Gastroesophageal sphincter (tissue), 4 donors: ENCODE measurements at regions not wholly inside any gene's neighbourhood (a gene's known extent, or its start where the extent isn't known, plus 50 kb on each side); places are given as distances from the start of the nearest gene placed in this dataset.

Source experiments
- ATAC-seq: fragments of 150-250 bp; one replicate; pipeline ENCODE4 v1.9.1; 2016; ENCODE audit warnings: mild to moderate bottlenecking, moderate library complexity
- H3K27ac ChIP-seq, 4 donors: fragments of 200-600 bp; sonication (generic) in 3 of 4; 1 replicate in 3 of 4; 2 replicates in 1 of 4; pipeline ENCODE4 v1.5.1; 2016 to 2019
- H3K27me3 ChIP-seq: fragments of 200-600 bp; sonication (generic); one replicate; pipeline ENCODE4 v1.5.1; 2019
- H3K36me3 ChIP-seq, 2 donors: fragments of 200-600 bp; sonication (generic); one replicate each; pipeline ENCODE4 v1.5.1; 2019; ENCODE audit warnings: control low read depth in 1 of 2
- H3K4me1 ChIP-seq, 3 donors: fragments of 200-600 bp; sonication (generic); 1 replicate in 2 of 3; 2 replicates in 1 of 3; pipeline ENCODE4 v1.5.1; 2016 to 2019; ENCODE audit warnings: control low read depth in 2 of 3
- H3K4me3 ChIP-seq, 2 donors: fragments of 200-600 bp; sonication (generic); one replicate each; pipeline ENCODE4 v1.5.1; 2019; ENCODE audit warnings: mild to moderate bottlenecking in 1 of 2, moderate library complexity in 1 of 2
- H3K9me3 ChIP-seq, 3 donors: fragments of 200-600 bp; sonication (generic); one replicate each; pipeline ENCODE4 v1.5.1; 2017 to 2019; ENCODE audit warnings: control low read depth in 2 of 3
- CTCF ChIP-seq, 4 experiments: fragments of 200-600 bp in 2 of 4; fragments of 450-650 bp in 2 of 4; sonication (generic) in 1 of 4; IDR thresholded peaks; one replicate each; pipeline ENCODE4 v1.5.1; 2017 to 2019; ENCODE audit warnings: antibody characterized with exemption in 4 of 4, mild to moderate bottlenecking in 2 of 4, moderate library complexity in 2 of 4
- EP300 ChIP-seq: sonication (generic); formaldehyde crosslinking; IDR thresholded peaks from one replicate; pipeline ENCODE4 v1.6.1; 2017; ENCODE audit warnings: antibody characterized with exemption, mild to moderate bottlenecking
- POLR2A ChIP-seq, 2 donors: fragments of 450-650 bp; IDR thresholded peaks; one replicate each; pipeline ENCODE4 v1.6.1; 2017; ENCODE audit warnings: antibody characterized with exemption in 2 of 2, mild to moderate bottlenecking in 2 of 2, moderate library complexity in 1 of 2
- POLR2AphosphoS5 ChIP-seq: sonication (generic); formaldehyde crosslinking; IDR thresholded peaks from one replicate; pipeline ENCODE4 v1.6.1; 2017; ENCODE audit warnings: antibody characterized with exemption
- WGBS, 2 donors: methylation state at CpG; one replicate each; pipeline ENCODE4 v1.1.5; 2018; ENCODE audit warnings: low coverage in 1 of 2; 5-methylcytosine and 5-hydroxymethylcytosine counted together

- no peak for ATAC-seq
- no peak overlapping the region for H3K4me3 ChIP-seq
- no peak for TF ChIP-seq CTCF (IDR thresholded peaks at IDR 0.05)
- TF ChIP-seq POLR2A (IDR thresholded peaks at IDR 0.05): no peak
- TF ChIP-seq POLR2AphosphoS5: no peak
- TF ChIP-seq EP300: no peak
- peaks cover 0 to under 1% (median 0%) of the 10 kb centered on the region in 3 donors for H3K9me3 ChIP-seq
- H3K4me1 ChIP-seq: no peaks in the 10 kb centered on the region
- H3K27me3 ChIP-seq: no peaks in the 10 kb centered on the region
- H3K27ac ChIP-seq: no peak overlapping the region
- 71 to 77% methylated on average over 3 of the region's 3 CpGs for WGBS, 2 donors
- no peaks in the 10 kb centered on the region for H3K36me3 ChIP-seq
These were observed 288.1 kb downstream of the ARPP21 start for GRCh38 chr3:35927441-35927840.

GRCh38 chr3:35929158-35929557 lies 289.8 kb downstream of the ARPP21 start:
- 78 to 86% methylated on average over 3 of the region's 3 CpGs for WGBS, 2 donors
- no peak for ATAC-seq

GRCh38 chr3:35931867-35932266 lies 292.5 kb downstream of the ARPP21 start:
- no peak overlapping the region for H3K4me3 ChIP-seq
- H3K36me3 ChIP-seq: no peaks in the 10 kb centered on the region
- no peak overlapping the region for H3K27ac ChIP-seq
- 64 to 71% methylated on average over 1 of the region's 1 CpG for WGBS, 2 donors
- no peaks in the 10 kb centered on the region for H3K9me3 ChIP-seq
- no peak for TF ChIP-seq POLR2AphosphoS5
- no peak for TF ChIP-seq EP300
- TF ChIP-seq CTCF (IDR thresholded peaks at IDR 0.05): no peak
- no peak for TF ChIP-seq POLR2A (IDR thresholded peaks at IDR 0.05)
- ATAC-seq: no peak
- H3K4me1 ChIP-seq: no peaks in the 10 kb centered on the region
- H3K27me3 ChIP-seq: no peaks in the 10 kb centered on the region

More at GRCh38 chr3:35929158-35929557, 289.8 kb downstream of the ARPP21 start:
- no peaks in the 10 kb centered on the region for H3K36me3 ChIP-seq
- no peaks in the 10 kb centered on the region for H3K27me3 ChIP-seq
- H3K27ac ChIP-seq: no peak overlapping the region
- no peaks in the 10 kb centered on the region for H3K4me1 ChIP-seq
- H3K9me3 ChIP-seq: no peaks in the 10 kb centered on the region
- TF ChIP-seq POLR2A (IDR thresholded peaks at IDR 0.05) (no peak), POLR2AphosphoS5 (no peak), EP300 (no peak), CTCF (IDR thresholded peaks at IDR 0.05) (no peak)
- H3K4me3 ChIP-seq: no peak overlapping the region

GRCh38 chr3:35932995-35933394 lies 293.7 kb downstream of the ARPP21 start:
- Histone ChIP-seq H3K4me1 (no peaks in the 10 kb centered on the region), H3K27me3 (no peaks in the 10 kb centered on the region), H3K4me3 (no peak overlapping the region), H3K27ac (no peak overlapping the region), H3K9me3 (no peaks in the 10 kb centered on the region), H3K36me3 (no peaks in the 10 kb centered on the region)
- 21 to 30% methylated on average over 6 of the region's 6 CpGs for WGBS, 2 donors
- TF ChIP-seq CTCF (IDR thresholded peaks at IDR 0.05) (no peak), EP300 (no peak), POLR2AphosphoS5 (no peak), POLR2A (IDR thresholded peaks at IDR 0.05) (no peak)
- ATAC-seq: no peak

- H3K9me3 ChIP-seq: no peaks in the 10 kb centered on the region
- H3K27ac ChIP-seq: no peak overlapping the region
- no peaks in the 10 kb centered on the region for H3K36me3 ChIP-seq
- ATAC-seq: no peak
- TF ChIP-seq POLR2A (IDR thresholded peaks at IDR 0.05) (no peak), POLR2AphosphoS5 (no peak)
- H3K4me1 ChIP-seq: no peaks in the 10 kb centered on the region
- H3K4me3 ChIP-seq: no peak overlapping the region
- no peaks in the 10 kb centered on the region for H3K27me3 ChIP-seq
These were observed 297.2 kb downstream of the ARPP21 start for GRCh38 chr3:35936571-35936970.
